Endothelial cell of umbilical vein (primary cell): ENCODE measurements at regions not wholly inside any gene's neighbourhood (a gene's known extent, or its start where the extent isn't known, plus 50 kb on each side); places are given as distances from the start of the nearest gene placed in this dataset.

Experiments used
- CTCF ChIP-seq, 2 donors: IDR thresholded peaks; 1 replicate in 1 of 2; 2 replicates in 1 of 2; pipeline ENCODE4 v1.5.1; 2011; ENCODE audit warnings: low read length in 2 of 2, mild to moderate bottlenecking in 2 of 2, moderate library complexity in 2 of 2, control low read depth in 1 of 2, inconsistent platforms in 1 of 2, low read depth in 1 of 2; ENCODE audit not compliant: insufficient read depth in 1 of 2; ENCODE audit errors: extremely low read depth in 1 of 2
- EZH2 ChIP-seq: IDR thresholded peaks from 2 replicates; pipeline ENCODE4 v1.6.1; 2012; ENCODE audit warnings: borderline replicate concordance, low read depth, mild to moderate bottlenecking, moderate library complexity, low read length, inconsistent platforms; ENCODE audit not compliant: severe bottlenecking
- GATA2 ChIP-seq: IDR thresholded peaks from 2 replicates; pipeline ENCODE4 v1.7.0; 2011; ENCODE audit warnings: low read depth, mild to moderate bottlenecking, moderate library complexity, mixed read lengths, low read length; ENCODE audit not compliant: insufficient read length, insufficient read depth
- MAX ChIP-seq: IDR thresholded peaks from 2 replicates; pipeline ENCODE4 v1.6.1; 2011; ENCODE audit not compliant: insufficient read depth, insufficient read length

GRCh38 chr6:159461998-159462397 is 231.0 kb downstream of the SOD2 start:
- TF ChIP-seq CTCF (IDR thresholded peaks at IDR 0.05; ENCODE audit: extremely low read depth in 1 of 2, insufficient read depth in 1 of 2, low read depth in 1 of 2, low read length in 2 of 2) (no peak), EZH2 (no peak), MAX (no peak), GATA2 (no peak)
